GM18907 (cell line): ENCODE measurements at regions not wholly inside any gene's neighbourhood (a gene's known extent, or its start where the extent isn't known, plus 50 kb on each side); places are given as distances from the start of the nearest gene placed in this dataset.

ENCODE experiments used
- ATAC-seq: cut with Tn5 transposase; IDR thresholded peaks from one replicate; pipeline ENCODE4 v1.9.1; 2021; ENCODE audit warnings: mild to moderate bottlenecking, moderate library complexity; ENCODE audit not compliant: unreplicated experiment

- ATAC-seq = no peak
These were observed 264.4 kb downstream of the FOXG1 start for GRCh38 chr14:29030970-29031369.

GRCh38 chr14:29035134-29035533, 268.5 kb downstream of the FOXG1 start:
- no peak for ATAC-seq

- ATAC-seq = no peak
These were observed 270.8 kb downstream of the FOXG1 start for GRCh38 chr14:29037411-29037810.

- no peak for ATAC-seq
These were observed 272.6 kb downstream of the FOXG1 start for GRCh38 chr14:29039171-29039570.

GRCh38 chr14:29042551-29042950, 276.0 kb downstream of the FOXG1 start:
- ATAC-seq = no peak

GRCh38 chr14:29043737-29044136, 277.1 kb downstream of the FOXG1 start:
- no peak for ATAC-seq

GRCh38 chr14:29045237-29045636, 278.6 kb downstream of the FOXG1 start:
- no peak for ATAC-seq

- ATAC-seq = no peak
These were observed 287.5 kb downstream of the FOXG1 start for GRCh38 chr14:29054119-29054518.

GRCh38 chr14:29056041-29056566, 289.5 kb downstream of the FOXG1 start:
- ATAC-seq = no peak

GRCh38 chr14:29061702-29062101, 295.1 kb downstream of the FOXG1 start:
- no peak for ATAC-seq

- no peak for ATAC-seq
These were observed 295.9 kb downstream of the FOXG1 start for GRCh38 chr14:29062466-29062865.

- no peak for ATAC-seq
These were observed 296.4 kb downstream of the FOXG1 start for GRCh38 chr14:29062976-29063375.

- ATAC-seq = no peak
These were observed 297.8 kb downstream of the FOXG1 start for GRCh38 chr14:29064305-29064900.

GRCh38 chr14:29069228-29069627, 302.6 kb downstream of the FOXG1 start:
- no peak for ATAC-seq

GRCh38 chr14:29075761-29076160, 309.2 kb downstream of the FOXG1 start:
- no peak for ATAC-seq

GRCh38 chr14:29077916-29078315, 311.3 kb downstream of the FOXG1 start:
- no peak for ATAC-seq

GRCh38 chr14:29078810-29079522, 312.4 kb downstream of the FOXG1 start:
- no peak for ATAC-seq

GRCh38 chr14:29085546-29085945, 319.0 kb downstream of the FOXG1 start:
- peak; percentile 62 for ATAC-seq

- no peak for ATAC-seq
These were observed 323.3 kb downstream of the FOXG1 start for GRCh38 chr14:29089849-29090248.

- ATAC-seq = no peak
These were observed 325.5 kb downstream of the FOXG1 start for GRCh38 chr14:29092121-29092520.

- no peak for ATAC-seq
These were observed 330.9 kb downstream of the FOXG1 start for GRCh38 chr14:29097476-29097875.

GRCh38 chr14:29098656-29099055, 332.1 kb downstream of the FOXG1 start:
- ATAC-seq = no peak
